ENCODE measurements at regions not wholly inside any gene's neighbourhood (a gene's known extent, or its start where the extent isn't known, plus 50 kb on each side); places are given as distances from the start of the nearest gene placed in this dataset.
A peak's percentile ranks its signal among the peaks of the same experiment; 100 is the strongest.
"Not testable (repeated sequence)": the region's sequence is repeated elsewhere in the genome, so short reads cannot be mapped to it uniquely, and the experiment has no call there.

DNA sequence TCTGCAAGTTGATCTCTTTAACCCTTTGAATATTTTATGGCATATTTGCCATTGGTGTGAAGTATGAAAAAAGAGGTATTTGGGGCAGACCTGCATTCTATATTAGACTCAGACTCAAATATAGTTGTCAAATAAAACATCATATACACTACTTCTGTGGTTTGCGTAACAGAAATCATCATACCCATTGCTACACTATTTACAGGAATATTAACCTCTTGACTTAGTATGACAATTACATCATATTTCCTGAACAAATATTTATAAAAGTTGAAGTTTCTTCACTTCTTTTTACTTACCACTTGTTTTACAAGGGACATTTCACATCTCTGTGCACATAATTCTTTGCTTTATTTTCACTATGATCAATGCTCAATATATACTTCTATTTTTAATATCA is 206.0 kb downstream of the HAO1 start:
- no peak for DNase-seq

GRCh38 chr20:7736336-7736735 is 203.9 kb downstream of the HAO1 start:
- DNase-seq, result no peak

DNA sequence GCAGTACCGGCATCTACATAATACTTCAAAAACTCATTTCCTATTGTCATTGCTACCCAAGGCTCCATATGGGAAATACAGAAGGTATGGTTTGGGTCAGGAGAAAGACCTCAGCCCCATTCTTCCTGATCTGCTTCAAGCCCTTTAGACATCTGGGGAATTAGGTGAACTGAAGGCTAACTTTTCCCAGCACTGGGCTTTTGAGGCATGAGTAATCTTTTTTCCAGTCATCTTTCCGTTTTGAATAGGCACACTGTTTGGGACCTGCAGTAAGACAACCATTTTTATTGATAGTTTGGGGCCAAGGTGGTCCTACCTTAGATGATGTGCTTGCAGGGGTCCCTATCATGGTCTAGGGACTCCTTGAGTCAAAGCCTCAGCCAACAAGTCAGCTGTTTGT is 198.4 kb downstream of the HAO1 start:
- no peak for DNase-seq

- DNase-seq, result no peak
Observed at GRCh38 chr20:7742479-7742878, 197.8 kb downstream of the HAO1 start.

DNA sequence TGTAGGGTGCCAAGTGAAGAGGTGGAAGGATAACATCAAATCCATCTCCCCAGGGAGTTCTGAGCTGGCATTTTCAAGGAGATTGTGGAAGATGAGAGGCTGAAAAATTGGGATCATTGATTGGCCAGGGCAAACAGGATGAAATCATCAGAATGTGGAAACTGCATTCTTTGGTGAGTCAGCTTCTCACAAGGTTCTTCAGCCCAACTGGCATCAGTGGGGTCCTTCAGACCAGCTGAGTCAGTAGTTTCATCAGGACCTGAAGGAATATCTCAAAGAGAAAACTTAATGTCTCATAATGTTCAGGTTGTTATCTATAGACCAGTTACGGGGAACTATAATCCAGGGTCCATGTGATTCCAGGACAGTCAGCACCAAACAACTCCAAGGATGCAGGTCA is 195.8 kb downstream of the HAO1 start:
- no peak for DNase-seq

GRCh38 chr20:7748624-7749023 is 191.6 kb downstream of the HAO1 start:
- DNase-seq, result no peak

- no peak for DNase-seq
Observed at GRCh38 chr20:7754102-7754501, 186.2 kb downstream of the HAO1 start.

DNA sequence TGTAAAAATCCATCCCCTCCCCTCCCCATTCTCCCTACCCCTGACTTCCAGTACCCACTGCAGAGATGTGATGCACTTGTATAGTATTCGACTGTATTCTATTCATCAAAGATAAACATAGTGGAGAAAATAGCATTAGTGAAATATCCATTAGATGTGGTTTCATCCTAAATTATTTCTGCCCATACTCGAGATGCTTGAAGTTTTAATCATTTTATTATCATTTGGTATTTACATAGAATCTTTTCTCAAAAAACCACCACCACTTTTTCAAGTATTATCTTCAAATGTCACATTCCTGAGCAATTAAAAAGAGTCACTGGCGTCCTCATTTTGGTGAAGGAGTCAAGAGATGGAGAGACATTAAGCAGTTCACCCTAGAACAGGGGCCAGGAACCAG is 181.9 kb downstream of the HAO1 start:
- DNase-seq, result no peak

DNA sequence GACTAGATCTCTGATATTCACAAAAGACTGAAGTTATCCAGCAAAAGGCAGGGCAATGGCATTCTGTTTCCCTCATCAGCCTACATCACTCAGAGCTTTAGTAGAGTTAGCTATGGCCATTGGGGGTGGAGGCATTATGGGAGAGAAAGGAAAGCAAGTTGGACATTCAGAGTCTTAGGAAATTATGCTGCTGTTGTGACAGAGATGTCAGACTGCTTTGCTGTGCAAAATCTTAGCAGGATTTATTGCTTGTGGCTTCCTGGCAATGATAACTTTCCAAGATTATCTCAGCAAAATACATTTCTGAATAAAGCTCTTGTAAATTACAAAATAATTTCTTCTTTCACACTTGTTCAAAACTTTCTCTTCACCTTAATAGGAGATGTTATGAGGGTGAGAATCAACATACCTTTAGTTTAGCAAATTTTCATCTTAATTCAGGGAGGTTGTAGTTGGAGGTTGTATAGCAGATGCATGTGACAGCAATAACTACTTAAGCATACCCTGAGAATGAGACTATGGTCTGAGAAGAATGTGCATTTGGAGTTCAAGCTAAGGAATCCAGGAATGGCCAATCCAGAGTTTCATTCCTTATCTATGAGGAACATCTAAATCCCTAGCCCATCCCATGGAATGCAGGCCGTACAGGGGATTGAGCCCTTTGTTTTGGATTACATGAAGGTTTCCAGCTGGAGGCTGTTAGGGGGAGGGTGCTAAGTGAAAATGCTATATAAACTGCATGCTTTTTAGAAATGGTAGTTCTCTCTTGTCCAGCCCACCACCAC is 179.8 kb downstream of the HAO1 start:
- no peak for DNase-seq

- no peak for DNase-seq
Observed at GRCh38 chr20:7765221-7765620, 175.0 kb downstream of the HAO1 start.

DNA sequence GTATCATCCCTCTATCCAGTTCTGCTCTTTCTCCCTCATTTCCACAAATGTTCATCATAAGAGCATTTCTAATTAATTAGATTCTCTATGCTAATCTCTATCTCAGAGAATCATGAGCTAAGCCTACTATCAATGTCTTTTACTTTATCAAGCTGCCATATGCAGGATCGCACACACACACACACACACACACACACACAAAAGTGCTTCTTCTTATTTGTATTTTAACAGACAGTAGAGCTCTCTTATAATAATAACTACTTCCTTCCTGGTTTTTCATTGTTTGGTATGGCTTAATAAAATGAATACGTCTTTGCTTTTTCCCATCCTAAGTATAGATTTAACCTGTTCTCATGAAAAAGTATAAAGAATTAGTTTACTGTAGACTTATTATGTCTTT is 170.2 kb downstream of the HAO1 start:
- DNase-seq, result no peak

DNA sequence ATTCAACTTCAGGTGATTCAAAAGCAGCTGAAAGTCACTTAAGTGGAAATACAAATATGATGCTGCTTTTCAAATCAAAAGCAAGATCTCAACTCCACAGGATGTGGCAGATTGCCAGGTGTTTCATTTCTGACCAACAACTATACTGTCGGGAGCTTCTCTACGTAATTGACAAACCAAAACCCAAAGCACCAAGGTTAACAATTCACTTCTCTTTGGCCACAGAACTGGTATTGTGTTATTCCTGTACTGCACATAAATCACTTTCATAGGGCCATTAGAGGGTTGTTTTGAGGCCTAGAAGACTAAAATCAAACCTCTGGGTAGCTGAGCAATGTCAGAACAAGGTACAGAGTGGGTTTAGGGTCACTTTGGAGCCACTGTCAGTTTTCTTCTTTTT is 169.7 kb downstream of the HAO1 start:
- peak; percentile 95 for DNase-seq

- peak; percentile 59 for DNase-seq
Observed at GRCh38 chr20:7772371-7772770, 167.9 kb downstream of the HAO1 start.

- no peak for DNase-seq
Observed at GRCh38 chr20:7773511-7773910, 166.7 kb downstream of the HAO1 start.

DNA sequence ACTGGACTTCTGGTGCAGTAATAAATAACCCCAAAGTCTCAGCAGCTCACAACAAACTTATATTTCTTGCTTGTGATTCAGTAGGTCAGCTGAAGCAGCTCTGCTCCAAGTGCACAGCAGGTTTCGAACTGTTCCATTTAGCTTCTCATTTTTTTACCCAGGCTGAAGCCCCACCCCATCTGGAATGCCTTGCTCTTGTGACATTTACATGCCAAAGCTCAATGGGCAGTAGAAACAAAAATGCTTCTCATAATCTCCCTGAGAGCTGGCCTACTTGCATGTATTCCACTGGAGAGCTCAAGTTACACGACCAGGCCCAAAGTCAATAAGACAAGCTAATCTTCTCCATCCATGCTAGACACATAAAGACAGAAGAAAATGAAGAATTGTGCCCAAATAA is 165.2 kb downstream of the HAO1 start:
- no peak for DNase-seq

- no peak for DNase-seq
Observed at GRCh38 chr20:7776148-7776547, 164.1 kb downstream of the HAO1 start.

DNA sequence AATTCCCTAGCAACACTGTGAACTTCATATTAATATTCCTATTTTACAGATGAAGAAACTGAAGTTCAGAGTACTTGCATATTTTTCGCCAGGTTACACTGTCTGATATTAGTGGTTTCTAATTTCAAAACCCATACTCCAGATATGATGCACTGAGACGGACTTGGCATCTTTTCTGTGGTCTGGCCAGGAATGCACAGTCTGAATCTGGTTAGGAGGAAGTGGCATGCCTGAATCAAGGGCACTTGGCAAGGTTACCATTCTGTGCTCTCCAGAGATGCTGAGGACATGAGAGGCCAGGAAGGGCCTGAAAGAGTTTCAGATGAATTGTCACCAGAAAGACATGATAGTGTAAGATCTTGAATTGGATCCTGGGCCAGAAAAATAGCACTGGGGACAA is 150.1 kb downstream of the HAO1 start:
- DNase-seq, result no peak

- no peak for DNase-seq
Observed at GRCh38 chr20:7792150-7792869, 147.9 kb downstream of the HAO1 start.

DNA sequence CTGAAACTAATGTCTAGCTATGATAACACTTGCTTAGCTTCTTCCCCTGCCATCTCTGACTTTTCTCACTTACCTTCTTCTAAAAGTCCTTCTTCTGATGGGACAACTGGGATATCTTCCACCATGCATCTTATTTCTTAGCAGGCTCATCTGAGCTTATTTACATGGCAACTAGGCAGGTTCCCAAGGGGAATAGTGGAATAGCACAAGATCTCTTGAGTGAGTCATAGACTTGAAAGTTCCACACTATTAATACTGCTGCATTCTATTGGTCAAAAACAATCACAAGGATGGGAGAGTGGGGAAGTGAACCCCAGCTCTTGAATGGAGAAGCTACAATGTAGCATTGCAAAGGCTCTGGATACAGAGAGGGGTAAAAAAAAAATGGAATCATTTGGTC is 142.1 kb downstream of the HAO1 start:
- no peak for DNase-seq

DNA sequence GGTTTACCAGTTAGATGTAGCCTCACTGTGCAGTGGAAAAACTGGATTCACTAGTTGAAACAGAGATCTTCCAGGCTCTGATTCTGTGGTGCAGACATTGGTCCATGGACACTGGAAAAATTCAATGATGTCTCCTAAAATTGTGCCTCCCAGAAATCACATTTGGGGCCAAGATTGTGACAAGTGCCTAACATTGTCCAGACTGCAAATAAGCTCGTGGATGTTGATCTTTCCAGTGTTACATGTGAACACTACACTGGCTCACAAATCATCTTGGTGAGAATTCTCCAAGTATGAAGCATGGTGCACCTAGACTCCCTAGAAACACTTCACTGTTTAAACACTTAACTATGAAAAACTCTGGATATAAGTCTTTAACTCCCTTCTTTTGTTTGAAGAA is 140.4 kb downstream of the HAO1 start:
- no peak for DNase-seq

DNA sequence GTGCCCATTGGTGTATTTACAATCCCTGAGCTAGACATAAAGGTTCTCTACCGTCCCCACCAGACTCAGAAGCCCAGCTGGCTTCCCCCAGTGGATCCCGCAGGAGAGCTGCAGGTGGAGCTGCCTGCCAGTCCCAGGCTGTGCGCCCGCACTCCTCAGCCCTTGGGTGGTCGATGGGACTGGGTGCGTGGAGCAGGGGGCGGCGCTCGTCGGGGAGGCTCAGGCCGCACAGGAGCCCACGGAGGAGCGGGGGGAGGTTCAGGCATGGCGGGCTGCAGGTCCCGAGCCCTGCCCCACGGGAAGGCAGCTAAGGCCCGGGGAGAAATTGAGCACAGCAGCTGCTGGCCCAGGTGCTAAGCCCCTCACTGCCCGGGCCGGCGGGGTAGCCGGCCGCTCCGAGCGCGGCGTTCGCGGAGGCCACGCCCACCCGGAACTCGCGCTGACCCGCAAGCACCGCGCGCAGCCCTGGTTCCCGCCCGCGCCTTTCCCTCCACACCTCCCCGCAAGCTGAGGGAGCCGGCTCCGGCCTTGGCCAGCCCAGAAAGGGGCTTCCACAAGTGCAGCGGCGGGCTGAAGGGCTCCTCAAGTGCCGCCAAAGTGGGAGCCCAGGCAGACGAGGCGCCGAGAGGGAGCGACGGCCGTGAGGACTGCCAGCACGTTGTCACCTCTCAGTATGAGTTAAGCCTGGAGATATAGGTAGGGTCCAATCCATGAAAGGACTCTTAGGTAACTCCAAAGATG is 136.7 kb downstream of the HAO1 start:
- DNase-seq, result not testable (repeated sequence)

- DNase-seq, result no peak
Observed at GRCh38 chr20:7806831-7807230, 133.4 kb downstream of the HAO1 start.

- no peak for DNase-seq
Observed at GRCh38 chr20:7817286-7817685, 123.0 kb downstream of the HAO1 start.

- no peak for DNase-seq
Observed at GRCh38 chr20:7818477-7818876, 121.8 kb downstream of the HAO1 start.
